ENCODE measurements at regions not wholly inside any gene's neighbourhood (a gene's known extent, or its start where the extent isn't known, plus 50 kb on each side); places are given as distances from the start of the nearest gene placed in this dataset.
"Not testable (repeated sequence)": the region's sequence is repeated elsewhere in the genome, so short reads cannot be mapped to it uniquely, and the experiment has no call there.

DNA sequence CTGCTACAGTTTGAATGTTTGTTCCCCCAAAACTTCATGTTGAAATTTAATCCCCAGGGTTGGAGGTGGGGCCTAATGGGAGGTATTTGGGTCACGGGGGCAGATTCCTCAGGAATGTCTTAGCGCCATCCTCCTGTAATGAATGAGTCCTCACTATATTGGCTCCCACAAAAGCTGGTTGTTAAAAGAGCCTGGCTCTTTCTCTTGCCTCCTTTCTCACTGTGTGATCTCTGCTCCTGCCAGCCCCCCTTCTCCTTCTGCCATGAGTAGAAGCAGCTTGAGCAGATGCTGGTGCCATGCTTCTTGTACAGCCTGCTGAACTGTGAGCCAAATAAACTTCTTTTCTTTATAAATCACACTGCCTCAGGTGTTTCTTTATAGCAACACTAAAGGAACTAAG, 721.0 kb upstream of the PKDCC start:
- TF ChIP-seq, protein P1, sequence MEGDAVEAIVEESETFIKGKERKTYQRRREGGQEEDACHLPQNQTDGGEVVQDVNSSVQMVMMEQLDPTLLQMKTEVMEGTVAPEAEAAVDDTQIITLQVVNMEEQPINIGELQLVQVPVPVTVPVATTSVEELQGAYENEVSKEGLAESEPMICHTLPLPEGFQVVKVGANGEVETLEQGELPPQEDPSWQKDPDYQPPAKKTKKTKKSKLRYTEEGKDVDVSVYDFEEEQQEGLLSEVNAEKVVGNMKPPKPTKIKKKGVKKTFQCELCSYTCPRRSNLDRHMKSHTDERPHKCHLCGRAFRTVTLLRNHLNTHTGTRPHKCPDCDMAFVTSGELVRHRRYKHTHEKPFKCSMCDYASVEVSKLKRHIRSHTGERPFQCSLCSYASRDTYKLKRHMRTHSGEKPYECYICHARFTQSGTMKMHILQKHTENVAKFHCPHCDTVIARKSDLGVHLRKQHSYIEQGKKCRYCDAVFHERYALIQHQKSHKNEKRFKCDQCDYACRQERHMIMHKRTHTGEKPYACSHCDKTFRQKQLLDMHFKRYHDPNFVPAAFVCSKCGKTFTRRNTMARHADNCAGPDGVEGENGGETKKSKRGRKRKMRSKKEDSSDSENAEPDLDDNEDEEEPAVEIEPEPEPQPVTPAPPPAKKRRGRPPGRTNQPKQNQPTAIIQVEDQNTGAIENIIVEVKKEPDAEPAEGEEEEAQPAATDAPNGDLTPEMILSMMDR (conservative IDR thresholded peaks at IDR 0.05; ENCODE audit: low read depth, low read length): no peak
- H3K4me3 ChIP-seq (ENCODE audit: low read depth, low read length): no peak overlapping the region
- no peak for DNase-seq (ENCODE audit: low read depth)

DNA sequence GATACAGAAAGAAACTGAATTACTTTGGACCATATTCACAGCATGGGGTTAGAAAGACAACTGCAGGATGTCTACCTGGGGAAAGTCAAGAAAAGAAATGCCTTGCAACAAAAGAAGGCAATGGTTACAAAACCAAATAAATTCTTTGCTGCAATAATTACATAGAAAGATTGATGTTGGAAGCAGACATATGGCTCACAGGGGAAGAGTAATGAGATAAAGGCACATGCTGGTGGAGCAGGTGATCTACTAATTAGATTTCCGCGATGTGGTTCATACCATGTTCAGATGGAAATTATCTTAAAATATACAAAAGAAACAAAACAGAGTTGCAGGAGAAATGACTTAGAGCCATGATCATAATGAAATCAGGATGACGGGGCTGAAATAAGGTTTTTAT, 718.8 kb upstream of the PKDCC start:
- TF ChIP-seq, protein P1 (conservative IDR thresholded peaks at IDR 0.05; ENCODE audit: low read depth, low read length): no peak
- DNase-seq (ENCODE audit: low read depth): no peak
- H3K4me3 ChIP-seq (ENCODE audit: low read depth, low read length): no peak overlapping the region

DNA sequence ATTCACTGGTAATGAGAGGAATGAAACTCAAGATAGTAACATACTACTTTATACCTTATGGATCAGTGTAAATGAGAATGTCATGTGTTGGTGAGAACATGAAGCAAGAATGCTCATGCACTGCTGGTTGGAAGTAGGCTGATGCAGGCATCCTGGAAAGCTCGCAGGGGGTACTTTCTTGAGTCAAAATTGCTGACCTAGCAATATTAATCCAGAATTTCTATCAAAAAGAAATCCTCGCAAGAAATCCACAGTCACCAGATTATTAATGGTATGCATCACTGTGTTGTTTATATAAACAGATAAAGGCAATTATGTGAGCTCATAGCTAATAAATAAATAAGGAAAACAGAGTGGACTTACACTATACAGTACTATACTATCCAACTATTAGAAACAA, 713.7 kb upstream of the PKDCC start:
- no peak overlapping the region for H3K4me3 ChIP-seq (ENCODE audit: low read depth, low read length)

DNA sequence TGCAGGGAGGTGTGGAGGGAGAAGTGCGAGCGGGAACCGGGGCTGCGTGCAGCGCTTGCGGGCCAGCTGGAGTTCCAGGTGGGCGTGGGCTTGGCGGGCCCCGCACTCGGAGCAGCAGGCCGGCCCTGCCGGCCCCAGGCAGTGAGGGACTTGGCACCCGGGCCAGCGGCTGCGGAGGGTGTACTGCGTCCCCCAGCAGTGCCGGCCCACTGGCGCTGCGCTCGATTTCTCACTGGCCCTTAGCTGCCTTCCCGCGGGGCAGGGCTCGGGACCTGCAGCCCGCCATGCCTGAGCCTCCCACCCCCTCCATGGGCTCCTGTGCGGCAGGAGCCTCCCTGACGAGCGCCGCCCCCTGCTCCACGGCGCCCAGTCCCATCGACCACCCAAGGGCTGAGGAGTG, 712.2 kb upstream of the PKDCC start:
- DNase-seq (ENCODE audit: low read depth); H3K4me3 ChIP-seq (ENCODE audit: low read depth, low read length): not testable (repeated sequence)

More for the DNA sequence above, 713.7 kb upstream of the PKDCC start:
- TF ChIP-seq, protein P1 (conservative IDR thresholded peaks at IDR 0.05; ENCODE audit: low read depth, low read length): no peak
- DNase-seq (ENCODE audit: low read depth): no peak

DNA sequence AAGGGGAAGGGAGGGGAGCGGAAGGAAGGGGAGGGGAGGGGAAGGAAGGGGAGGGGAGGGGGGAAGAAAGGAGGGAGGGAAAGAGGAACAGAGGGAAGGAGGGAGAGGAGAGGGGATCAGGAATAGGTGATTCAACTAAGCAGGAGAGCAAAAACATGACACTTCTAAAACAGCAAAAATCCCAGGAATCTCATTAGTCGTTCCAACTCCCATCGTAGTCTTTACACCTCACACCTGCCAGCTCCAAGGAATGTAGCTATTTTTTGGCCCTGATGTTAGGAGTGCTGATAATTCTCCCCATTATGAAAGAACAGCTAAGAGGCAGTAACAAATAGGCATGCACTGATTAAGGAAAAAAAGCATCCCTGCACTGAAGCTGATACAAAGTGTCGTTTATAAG, 709.9 kb upstream of the PKDCC start:
- TF ChIP-seq, protein P1 (conservative IDR thresholded peaks at IDR 0.05; ENCODE audit: low read depth, low read length): no peak

DNA sequence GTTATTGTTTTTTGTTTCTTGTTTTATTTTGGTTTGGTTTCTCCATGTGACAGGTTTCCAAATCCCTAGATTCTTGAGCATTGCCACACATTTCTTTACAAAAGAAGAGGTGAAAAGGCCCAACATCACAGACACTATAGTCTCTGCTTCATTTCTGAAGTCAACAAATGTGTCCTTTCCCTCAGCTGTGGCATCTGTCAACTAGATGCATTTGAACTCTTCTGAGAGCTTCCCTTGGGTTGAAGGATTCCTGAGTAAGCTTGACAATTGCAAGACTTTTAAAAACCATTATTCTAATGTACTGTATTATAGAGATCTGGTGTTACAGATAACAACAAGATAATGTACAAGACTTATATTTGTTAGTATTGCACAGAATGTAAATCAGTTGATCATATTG, 703.3 kb upstream of the PKDCC start:
- no peak overlapping the region for H3K4me3 ChIP-seq (ENCODE audit: low read depth, low read length)
- TF ChIP-seq, protein P1 (conservative IDR thresholded peaks at IDR 0.05; ENCODE audit: low read depth, low read length): no peak
- DNase-seq (ENCODE audit: low read depth): no peak

More for the DNA sequence above, 709.9 kb upstream of the PKDCC start:
- no peak overlapping the region for H3K4me3 ChIP-seq (ENCODE audit: low read depth, low read length)
- no peak for DNase-seq (ENCODE audit: low read depth)

DNA sequence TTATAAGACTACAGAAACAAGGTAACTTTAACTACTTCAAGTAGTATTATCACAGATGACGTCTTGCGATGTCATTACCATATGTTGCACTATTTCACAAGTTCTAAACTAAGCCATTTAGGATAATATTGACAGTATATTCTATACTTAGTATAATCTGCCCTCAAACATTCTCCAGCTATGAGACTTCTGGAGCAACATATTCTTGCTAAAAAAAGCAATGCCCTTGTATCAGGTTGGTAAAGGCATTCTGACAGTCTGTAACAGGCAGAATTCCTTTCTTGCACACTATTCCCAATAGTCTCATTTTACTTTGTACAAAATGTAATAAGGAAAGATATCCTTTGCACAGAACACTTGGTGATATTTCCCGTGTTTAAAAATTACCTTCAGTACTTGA, 694.8 kb upstream of the PKDCC start:
- TF ChIP-seq, protein P1 (conservative IDR thresholded peaks at IDR 0.05; ENCODE audit: low read depth, low read length): no peak
- DNase-seq (ENCODE audit: low read depth): no peak
- no peak overlapping the region for H3K4me3 ChIP-seq (ENCODE audit: low read depth, low read length)

DNA sequence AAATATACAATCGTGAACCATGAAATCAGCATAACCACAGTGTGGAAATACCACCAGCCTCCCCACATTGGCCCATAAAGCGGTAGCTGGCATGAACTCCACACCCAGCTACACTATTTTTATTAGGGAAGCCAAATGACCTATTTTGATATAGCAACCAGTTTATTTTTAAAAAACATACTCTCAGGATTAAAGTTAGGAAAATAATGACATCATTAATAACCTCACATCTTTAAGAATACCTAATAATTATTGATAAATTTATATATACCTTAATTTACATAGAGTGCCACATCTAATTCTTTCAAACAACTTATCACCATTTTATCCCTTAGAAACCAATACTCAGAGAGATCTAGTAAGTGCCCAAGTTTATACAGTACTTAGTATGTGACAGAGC, 692.0 kb upstream of the PKDCC start:
- TF ChIP-seq, protein P1 (conservative IDR thresholded peaks at IDR 0.05; ENCODE audit: low read depth, low read length): no peak

More for the DNA sequence above, 692.0 kb upstream of the PKDCC start:
- H3K4me3 ChIP-seq (ENCODE audit: low read depth, low read length): no peak overlapping the region
- DNase-seq (ENCODE audit: low read depth): no peak

Measured in epithelial cell of proximal tubule (primary cell).